ENCODE measurements at regions not wholly inside any gene's neighbourhood (a gene's known extent, or its start where the extent isn't known, plus 50 kb on each side); places are given as distances from the start of the nearest gene placed in this dataset.
"Not testable (repeated sequence)": the region's sequence is repeated elsewhere in the genome, so short reads cannot be mapped to it uniquely, and the experiment has no call there.

GRCh38 chr5:17326600-17327037 lies 109.2 kb downstream of the BASP1 start:
- no peak for DNase-seq

GRCh38 chr5:17327048-17327625 lies 109.7 kb downstream of the BASP1 start:
- no peak for DNase-seq

GRCh38 chr5:17329571-17329970 lies 112.1 kb downstream of the BASP1 start:
- DNase-seq, result no peak

- DNase-seq, result no peak
Observed at GRCh38 chr5:17330386-17330785, 113.0 kb downstream of the BASP1 start.

GRCh38 chr5:17331651-17332050 lies 114.2 kb downstream of the BASP1 start:
- DNase-seq, result no peak

- no peak for DNase-seq
Observed at GRCh38 chr5:17333755-17334154, 116.3 kb downstream of the BASP1 start.

GRCh38 chr5:17336054-17336453 lies 118.6 kb downstream of the BASP1 start:
- no peak for DNase-seq

GRCh38 chr5:17336723-17337122 lies 119.3 kb downstream of the BASP1 start:
- DNase-seq, result not testable (repeated sequence)

- no peak for DNase-seq
Observed at GRCh38 chr5:17339841-17340240, 122.4 kb downstream of the BASP1 start.

GRCh38 chr5:17340379-17340778 lies 122.9 kb downstream of the BASP1 start:
- DNase-seq, result no peak

GRCh38 chr5:17340819-17341218 lies 123.4 kb downstream of the BASP1 start:
- DNase-seq, result no peak

- no peak for DNase-seq
Observed at GRCh38 chr5:17343675-17344074, 126.2 kb downstream of the BASP1 start.

GRCh38 chr5:17346811-17347210 lies 129.4 kb downstream of the BASP1 start:
- no peak for DNase-seq

- DNase-seq, result no peak
Observed at GRCh38 chr5:17352223-17352622, 134.8 kb downstream of the BASP1 start.

- DNase-seq, result no peak
Observed at GRCh38 chr5:17354265-17354664, 136.8 kb downstream of the BASP1 start.

GRCh38 chr5:17355586-17356346 lies 138.3 kb downstream of the BASP1 start:
- DNase-seq, result no peak

GRCh38 chr5:17356551-17356950 lies 139.1 kb downstream of the BASP1 start:
- no peak for DNase-seq

- no peak for DNase-seq
Observed at GRCh38 chr5:17357504-17357903, 140.1 kb downstream of the BASP1 start.

GRCh38 chr5:17358031-17358430 lies 140.0 kb upstream of the TAF11L2 start:
- DNase-seq, result no peak

- no peak for DNase-seq
Observed at GRCh38 chr5:17359451-17360011, 138.5 kb upstream of the TAF11L2 start.

GRCh38 chr5:17360879-17361278 lies 137.2 kb upstream of the TAF11L2 start:
- no peak for DNase-seq

- DNase-seq, result no peak
Observed at GRCh38 chr5:17361331-17361730, 136.7 kb upstream of the TAF11L2 start.

GRCh38 chr5:17364987-17365810 lies 132.8 kb upstream of the TAF11L2 start:
- DNase-seq, result no peak

GRCh38 chr5:17365811-17366138 lies 132.3 kb upstream of the TAF11L2 start:
- DNase-seq, result no peak
